ENCODE measurements at regions not wholly inside any gene's neighbourhood (a gene's known extent, or its start where the extent isn't known, plus 50 kb on each side); places are given as distances from the start of the nearest gene placed in this dataset.

DNA sequence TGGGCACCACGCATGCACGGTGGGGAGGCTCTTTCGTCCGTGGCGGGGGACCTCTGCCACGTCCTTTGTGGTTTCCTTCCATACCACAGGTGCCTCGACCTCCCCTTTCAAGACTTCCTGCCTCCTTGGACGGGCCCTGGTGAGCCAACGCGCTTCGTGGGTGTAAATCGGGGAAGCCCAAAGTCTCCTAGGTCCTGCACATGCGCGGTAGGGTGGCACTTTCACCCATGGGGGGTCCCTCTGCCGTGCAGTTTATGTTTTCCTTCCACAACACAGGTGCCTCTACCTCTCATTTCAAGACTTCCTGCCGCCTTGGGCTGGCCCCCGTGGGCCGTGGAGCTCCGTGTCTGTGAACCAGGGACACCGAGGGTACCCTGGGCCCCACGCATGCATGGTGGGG is 349.7 kb downstream of the ALG10 start:
- TF ChIP-seq, protein P1, sequence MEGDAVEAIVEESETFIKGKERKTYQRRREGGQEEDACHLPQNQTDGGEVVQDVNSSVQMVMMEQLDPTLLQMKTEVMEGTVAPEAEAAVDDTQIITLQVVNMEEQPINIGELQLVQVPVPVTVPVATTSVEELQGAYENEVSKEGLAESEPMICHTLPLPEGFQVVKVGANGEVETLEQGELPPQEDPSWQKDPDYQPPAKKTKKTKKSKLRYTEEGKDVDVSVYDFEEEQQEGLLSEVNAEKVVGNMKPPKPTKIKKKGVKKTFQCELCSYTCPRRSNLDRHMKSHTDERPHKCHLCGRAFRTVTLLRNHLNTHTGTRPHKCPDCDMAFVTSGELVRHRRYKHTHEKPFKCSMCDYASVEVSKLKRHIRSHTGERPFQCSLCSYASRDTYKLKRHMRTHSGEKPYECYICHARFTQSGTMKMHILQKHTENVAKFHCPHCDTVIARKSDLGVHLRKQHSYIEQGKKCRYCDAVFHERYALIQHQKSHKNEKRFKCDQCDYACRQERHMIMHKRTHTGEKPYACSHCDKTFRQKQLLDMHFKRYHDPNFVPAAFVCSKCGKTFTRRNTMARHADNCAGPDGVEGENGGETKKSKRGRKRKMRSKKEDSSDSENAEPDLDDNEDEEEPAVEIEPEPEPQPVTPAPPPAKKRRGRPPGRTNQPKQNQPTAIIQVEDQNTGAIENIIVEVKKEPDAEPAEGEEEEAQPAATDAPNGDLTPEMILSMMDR (conservative IDR thresholded peaks at IDR 0.05; ENCODE audit: low read length): no peak
- TF ChIP-seq EZH2phosphoT487 (IDR thresholded peaks at IDR 0.05; ENCODE audit: borderline replicate concordance): no peak

All from Loucy (cell line).